ENCODE measurements at regions not wholly inside any gene's neighbourhood (a gene's known extent, or its start where the extent isn't known, plus 50 kb on each side); places are given as distances from the start of the nearest gene placed in this dataset.

- TF ChIP-seq CTCF (IDR thresholded peaks at IDR 0.05): no peak
- no peak for TF ChIP-seq ZFX (IDR thresholded peaks at IDR 0.05; ENCODE audit: borderline replicate concordance)
Observed at GRCh38 chr1:87511449-87511848, 182.8 kb downstream of the LMO4 start.
